Stromal cell of bone marrow (primary cell): ENCODE measurements at regions not wholly inside any gene's neighbourhood (a gene's known extent, or its start where the extent isn't known, plus 50 kb on each side); places are given as distances from the start of the nearest gene placed in this dataset.
A peak's percentile ranks its signal among the peaks of the same experiment; 100 is the strongest.
"Not testable (repeated sequence)": the region's sequence is repeated elsewhere in the genome, so short reads cannot be mapped to it uniquely, and the experiment has no call there.

ENCODE experiments used
- DNase-seq: peaks from one replicate; pipeline ENCODE4 v3.0.0-alpha.2; 2012; ENCODE audit warnings: low read depth

DNA sequence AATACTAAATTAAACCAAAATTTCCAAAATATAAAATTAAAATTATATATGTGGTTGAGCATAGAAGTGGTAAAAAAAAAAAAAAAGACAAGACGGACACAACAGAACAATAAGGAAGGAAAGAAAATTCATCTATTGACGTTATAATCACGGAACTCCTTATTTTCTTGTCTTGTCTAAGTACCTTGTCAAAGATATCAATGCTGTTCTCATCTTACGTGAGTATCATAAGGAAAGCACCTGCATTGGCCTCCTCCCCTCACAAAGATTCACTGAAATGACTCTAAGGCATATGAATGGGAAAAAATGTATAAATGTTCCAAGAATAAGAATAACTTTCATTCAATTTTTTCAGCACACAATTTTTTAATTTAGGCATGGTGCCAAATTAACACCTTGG is 135.4 kb downstream of the PPP1R3A start:
- no peak for DNase-seq

DNA sequence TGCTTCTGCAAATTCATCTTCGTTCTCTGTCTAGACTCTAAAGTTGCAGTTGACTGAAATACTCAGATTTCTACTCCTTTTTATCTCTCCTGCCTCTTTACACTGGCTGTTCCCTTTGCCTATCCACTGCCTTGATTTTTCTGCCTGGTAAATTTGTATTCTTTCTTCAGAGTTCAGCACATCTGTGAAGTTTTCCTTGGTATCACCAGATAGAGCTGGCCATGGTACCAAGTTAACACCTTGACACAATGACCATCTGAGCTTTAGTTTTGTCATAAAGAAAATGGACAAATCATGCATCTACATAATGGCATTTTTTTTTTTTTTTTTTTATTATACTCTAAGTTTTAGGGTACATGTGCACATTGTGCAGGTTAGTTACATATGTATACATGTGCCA is 143.0 kb downstream of the PPP1R3A start:
- DNase-seq: no peak

- DNase-seq: no peak
These were observed 143.4 kb downstream of the PPP1R3A start for GRCh38 chr7:113775401-113775800.

- peak; percentile 50 for DNase-seq
These were observed 144.5 kb downstream of the PPP1R3A start for GRCh38 chr7:113774182-113774807.

- no peak for DNase-seq
These were observed 148.6 kb downstream of the PPP1R3A start for GRCh38 chr7:113770146-113770738.

DNA sequence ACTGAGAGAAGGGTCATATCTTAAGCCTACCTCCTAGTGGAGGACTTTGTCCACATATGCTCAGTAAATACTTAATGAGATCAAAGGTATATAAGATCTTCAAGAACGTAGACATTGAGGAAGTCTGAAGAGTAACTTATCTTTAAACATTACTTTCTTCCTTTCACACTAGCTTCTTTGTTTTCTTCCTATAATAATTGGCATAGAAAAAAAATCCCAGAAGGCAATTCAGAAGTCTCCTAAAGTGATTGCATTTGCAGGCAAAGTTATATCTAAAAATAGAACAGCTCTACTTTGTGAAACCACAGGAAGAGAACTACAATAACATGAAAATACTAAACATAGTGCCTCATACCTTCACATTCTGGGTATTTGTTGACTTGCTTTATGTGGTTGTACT is 150.4 kb downstream of the PPP1R3A start:
- DNase-seq: no peak

DNA sequence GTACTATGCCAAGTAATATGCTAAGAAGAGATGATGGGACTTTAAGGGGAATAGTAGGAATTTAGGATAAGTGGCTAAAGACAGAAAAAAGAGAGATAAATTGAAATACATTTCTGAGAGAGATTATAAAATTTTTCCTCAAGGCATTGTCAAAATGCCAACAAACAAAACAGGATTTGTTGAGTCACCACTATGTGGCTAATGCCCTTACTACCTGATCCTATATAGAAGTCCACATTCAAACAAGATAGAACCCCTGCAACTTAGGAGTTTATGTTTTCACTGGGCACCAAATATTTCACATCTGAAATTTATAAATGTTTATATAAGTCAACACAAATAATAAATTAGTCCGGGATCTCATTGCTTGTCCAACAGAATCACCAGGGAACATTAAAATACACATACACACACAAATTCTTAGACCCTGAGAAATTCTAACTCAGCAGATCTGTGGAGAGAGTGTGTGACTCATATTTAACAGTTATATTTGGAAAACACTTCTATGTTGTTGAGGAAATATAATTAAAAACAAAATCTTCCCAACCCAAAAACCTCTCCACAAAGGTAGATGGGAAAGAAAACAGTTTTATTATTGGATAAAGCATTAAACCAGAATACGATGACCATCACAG is 154.3 kb downstream of the PPP1R3A start:
- no peak for DNase-seq

GRCh38 chr7:113763226-113763625 is 155.6 kb downstream of the PPP1R3A start:
- no peak for DNase-seq

DNA sequence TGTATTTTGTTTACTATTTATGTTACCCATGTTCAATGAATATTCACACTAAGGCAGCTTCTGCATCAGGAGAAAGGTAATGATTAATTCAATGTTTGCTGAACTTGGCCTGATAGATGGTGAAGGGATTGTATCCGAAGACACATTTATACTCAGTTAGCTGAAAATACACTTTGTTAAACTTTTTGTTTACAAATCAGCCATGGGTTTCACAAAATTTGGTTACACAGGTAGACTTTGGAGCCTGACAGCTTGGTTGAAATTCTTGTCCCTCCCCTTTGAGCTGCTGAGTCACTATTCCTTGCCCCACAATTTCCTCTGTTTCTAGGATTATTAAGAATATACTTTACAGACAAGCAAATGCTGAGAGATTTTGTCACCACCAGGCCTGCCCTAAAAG is 162.6 kb downstream of the PPP1R3A start:
- DNase-seq: no peak

DNA sequence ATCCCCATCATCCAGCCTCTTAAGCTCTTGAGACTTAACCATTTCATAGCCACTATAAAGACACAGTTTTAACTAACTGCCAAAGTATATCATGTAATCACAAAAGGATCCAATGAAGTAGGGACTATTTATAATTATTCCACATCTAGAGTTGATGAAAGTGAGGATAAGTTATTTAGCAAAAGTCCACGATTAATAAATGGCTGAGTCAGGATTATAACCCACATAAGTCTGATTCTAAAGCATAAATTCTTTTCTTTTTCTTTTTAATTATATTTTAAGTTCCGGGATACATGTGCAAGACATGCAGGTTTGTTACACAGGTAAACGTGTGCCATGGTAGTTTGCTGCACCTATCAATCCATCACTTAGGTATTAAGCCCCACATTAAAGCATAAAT is 166.1 kb downstream of the PPP1R3A start:
- DNase-seq: no peak

GRCh38 chr7:113752289-113752688 is 166.5 kb downstream of the PPP1R3A start:
- no peak for DNase-seq

GRCh38 chr7:113751547-113751946 is 167.3 kb downstream of the PPP1R3A start:
- DNase-seq: no peak

GRCh38 chr7:113748385-113748784 is 170.4 kb downstream of the PPP1R3A start:
- not testable (repeated sequence) for DNase-seq

- not testable (repeated sequence) for DNase-seq
These were observed 175.8 kb downstream of the PPP1R3A start for GRCh38 chr7:113742946-113743431.

DNA sequence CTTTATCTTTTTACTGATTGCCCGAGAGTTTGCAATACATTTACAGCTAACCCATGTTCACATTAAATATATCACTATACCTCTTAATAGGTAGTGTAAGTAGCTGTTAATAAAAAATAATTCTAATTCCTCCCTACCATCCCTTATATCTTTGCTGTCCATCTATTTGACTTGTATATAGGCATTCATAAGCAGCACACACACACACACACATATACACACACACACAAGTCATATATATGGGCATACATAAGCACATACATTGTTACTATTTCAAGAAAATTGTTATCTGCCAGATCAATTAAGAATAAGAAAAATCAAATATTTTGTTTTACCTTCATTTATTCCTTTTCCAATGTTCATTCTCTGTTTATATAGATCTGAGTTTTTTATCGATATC is 176.4 kb downstream of the PPP1R3A start:
- no peak for DNase-seq

GRCh38 chr7:113731571-113731970 is 187.2 kb downstream of the PPP1R3A start:
- DNase-seq: no peak

GRCh38 chr7:113730309-113730955 is 188.4 kb downstream of the PPP1R3A start:
- peak; percentile 56 for DNase-seq

- DNase-seq: no peak
These were observed 191.3 kb downstream of the PPP1R3A start for GRCh38 chr7:113727486-113727885.

GRCh38 chr7:113722006-113722405 is 196.8 kb downstream of the PPP1R3A start:
- DNase-seq: no peak

- DNase-seq: no peak
These were observed 201.1 kb downstream of the PPP1R3A start for GRCh38 chr7:113717739-113718138.

- DNase-seq: no peak
These were observed 202.6 kb downstream of the PPP1R3A start for GRCh38 chr7:113715981-113716856.

DNA sequence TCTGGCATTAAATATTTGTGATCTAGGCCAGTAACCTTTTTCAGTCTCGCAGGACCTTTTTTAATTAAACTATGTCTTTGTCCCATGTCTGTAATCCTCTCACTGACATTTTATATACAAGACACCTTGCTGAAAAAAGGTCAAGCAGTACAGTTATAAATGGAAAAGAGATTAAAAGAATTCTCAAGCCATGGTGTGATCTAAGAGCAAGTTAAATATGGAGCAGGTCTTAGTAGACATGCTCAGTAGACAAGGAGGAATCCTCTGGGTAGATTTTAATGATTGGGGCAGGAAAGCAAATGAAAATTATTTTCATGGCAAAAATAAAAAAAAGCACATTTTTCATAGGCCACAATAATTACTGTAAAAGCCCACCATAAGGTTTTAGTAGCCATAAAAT is 203.5 kb downstream of the PPP1R3A start:
- no peak for DNase-seq
